ENCODE measurements at regions not wholly inside any gene's neighbourhood (a gene's known extent, or its start where the extent isn't known, plus 50 kb on each side); places are given as distances from the start of the nearest gene placed in this dataset.

GRCh38 chr4:140809676-140810075 is 53.5 kb upstream of the TBC1D9 start:
- TF ChIP-seq CTCF (IDR thresholded peaks at IDR 0.05; ENCODE audit: control extremely low read depth, extremely low read depth, low read depth, missing control alignments), result no peak
- no peak for DNase-seq (ENCODE audit: extremely low spot score)
- ChIA-PET POLR2A (no interaction called here), CTCF (no interaction called here)

GRCh38 chr4:140808256-140808655 is 52.1 kb upstream of the TBC1D9 start:
- DNase-seq (ENCODE audit: extremely low spot score), result no peak
- POLR2A ChIA-PET, result no interaction called here
- CTCF ChIA-PET, result no interaction called here
- no peak for TF ChIP-seq CTCF (IDR thresholded peaks at IDR 0.05; ENCODE audit: control extremely low read depth, extremely low read depth, low read depth, missing control alignments)

GRCh38 chr4:140807491-140808252 is 51.5 kb upstream of the TBC1D9 start:
- CTCF ChIA-PET, result interaction anchor here (1.1 to 1.5 kb wide), 2 partner anchors 9 to 15 kb away, joined by 3 read pairs; no protein-coding TSS in a partner anchor
- no peak for TF ChIP-seq CTCF (IDR thresholded peaks at IDR 0.05; ENCODE audit: control extremely low read depth, extremely low read depth, low read depth, missing control alignments)
- DNase-seq (ENCODE audit: extremely low spot score), result peak; percentile 60
- POLR2A ChIA-PET, result no interaction called here

DNA sequence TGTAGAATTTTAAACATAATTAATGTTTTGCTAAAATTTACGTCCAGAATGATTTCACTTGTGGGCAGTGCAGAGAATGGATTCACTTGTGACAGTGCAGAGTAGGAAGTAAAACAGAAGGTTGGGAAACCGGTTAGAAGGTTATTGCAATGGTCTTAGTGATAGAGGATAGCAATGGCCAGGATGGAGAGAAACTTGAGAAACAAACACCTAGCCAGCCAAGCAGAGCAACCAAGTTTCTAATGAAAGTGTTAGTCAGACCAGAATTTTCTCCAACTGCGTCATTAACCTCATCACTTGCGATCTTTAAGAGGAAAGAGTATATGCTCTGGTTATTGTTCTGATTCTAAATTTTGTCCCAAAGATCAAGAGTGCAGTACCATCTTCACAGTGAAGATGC is 50.0 kb upstream of the TBC1D9 start:
- ChIA-PET POLR2A (no interaction called here), CTCF (no interaction called here)
- no peak for TF ChIP-seq CTCF (IDR thresholded peaks at IDR 0.05; ENCODE audit: control extremely low read depth, extremely low read depth, low read depth, missing control alignments)
- peak; percentile 55 for DNase-seq (ENCODE audit: extremely low spot score)
